ENCODE measurements at regions not wholly inside any gene's neighbourhood (a gene's known extent, or its start where the extent isn't known, plus 50 kb on each side); places are given as distances from the start of the nearest gene placed in this dataset.
"Not testable (repeated sequence)": the region's sequence is repeated elsewhere in the genome, so short reads cannot be mapped to it uniquely, and the experiment has no call there.

GRCh38 chr17:72372185-72372584, 251.4 kb downstream of the SOX9 start:
- no peak for DNase-seq

GRCh38 chr17:72373910-72374741, 253.3 kb downstream of the SOX9 start:
- DNase-seq: no peak

GRCh38 chr17:72376526-72377345, 255.9 kb downstream of the SOX9 start:
- no peak for DNase-seq

GRCh38 chr17:72378414-72379390, 257.9 kb downstream of the SOX9 start:
- DNase-seq: no peak

- no peak for DNase-seq
Measured at GRCh38 chr17:72379516-72379915, 258.7 kb downstream of the SOX9 start.

- no peak for DNase-seq
Measured at GRCh38 chr17:72380120-72380519, 259.3 kb downstream of the SOX9 start.

GRCh38 chr17:72380737-72381136, 259.9 kb downstream of the SOX9 start:
- DNase-seq: no peak

GRCh38 chr17:72381597-72382397, 261.0 kb downstream of the SOX9 start:
- no peak for DNase-seq

- DNase-seq: no peak
Measured at GRCh38 chr17:72382971-72383722, 262.3 kb downstream of the SOX9 start.

- no peak for DNase-seq
Measured at GRCh38 chr17:72385475-72385874, 264.7 kb downstream of the SOX9 start.

- DNase-seq: not testable (repeated sequence)
Measured at GRCh38 chr17:72386173-72386572, 265.4 kb downstream of the SOX9 start.

GRCh38 chr17:72386619-72387237, 265.9 kb downstream of the SOX9 start:
- DNase-seq: no peak

- no peak for DNase-seq
Measured at GRCh38 chr17:72387487-72387886, 266.7 kb downstream of the SOX9 start.

GRCh38 chr17:72387969-72388368, 267.1 kb downstream of the SOX9 start:
- no peak for DNase-seq

GRCh38 chr17:72388765-72389473, 268.1 kb downstream of the SOX9 start:
- no peak for DNase-seq

- DNase-seq: no peak
Measured at GRCh38 chr17:72390675-72391508, 270.1 kb downstream of the SOX9 start.

GRCh38 chr17:72392056-72393010, 271.5 kb downstream of the SOX9 start:
- DNase-seq: no peak

- DNase-seq: no peak
Measured at GRCh38 chr17:72393553-72393952, 272.7 kb downstream of the SOX9 start.

Data from hematopoietic multipotent progenitor cell treated with erythropoietin and hydrocortisone succinate and interleukin-3 and kit ligand, for 8 days (in vitro differentiated cells).